MM.1S (cell line): ENCODE measurements at regions not wholly inside any gene's neighbourhood (a gene's known extent, or its start where the extent isn't known, plus 50 kb on each side); places are given as distances from the start of the nearest gene placed in this dataset.

ENCODE experiments used
- DNase-seq: peaks from one replicate; pipeline ENCODE4 v3.0.0-alpha.2; 2015
- H2AFZ ChIP-seq: fragments of 300-600 bp; sonication (generic); 2 replicates; pipeline ENCODE4 v1.6.0; 2016; ENCODE audit warnings: antibody characterized with exemption, low read length
- H3F3A ChIP-seq: fragments of 300-600 bp; sonication (generic); 2 replicates; pipeline ENCODE4 v1.6.1; 2016; ENCODE audit warnings: mild to moderate bottlenecking, antibody characterized with exemption, low read length, moderate library complexity, mixed read lengths; ENCODE audit not compliant: insufficient read depth
- H3K27ac ChIP-seq: fragments of 300-600 bp; sonication (generic); 2 replicates; pipeline ENCODE4 v1.5.1; 2016; ENCODE audit warnings: mild to moderate bottlenecking, low read length
- H3K27me3 ChIP-seq: fragments of 300-600 bp; sonication (generic); replicated peaks from 2 replicates; pipeline ENCODE4 v1.6.0; 2016; ENCODE audit warnings: low read length; ENCODE audit not compliant: insufficient read depth
- H3K36me3 ChIP-seq: fragments of 300-600 bp; sonication (generic); replicated peaks from 2 replicates; pipeline ENCODE4 v1.6.1; 2016; ENCODE audit warnings: mild to moderate bottlenecking, low read length, mixed read lengths; ENCODE audit not compliant: insufficient read depth
- H3K4me1 ChIP-seq: fragments of 300-600 bp; sonication (generic); 2 replicates; pipeline ENCODE4 v1.6.1; 2016; ENCODE audit warnings: low read length, mixed read lengths
- H3K4me2 ChIP-seq: fragments of 300-600 bp; sonication (generic); 2 replicates; pipeline ENCODE4 v1.6.0; 2016; ENCODE audit warnings: low read depth, low read length
- H3K4me3 ChIP-seq: fragments of 300-600 bp; sonication (generic); 2 replicates; pipeline ENCODE4 v1.5.1; 2016; ENCODE audit warnings: low read length, mixed read lengths
- H3K79me2 ChIP-seq: fragments of 300-600 bp; sonication (generic); 2 replicates; pipeline ENCODE4 v1.6.1; 2016; ENCODE audit warnings: mixed run types, low read length, mixed read lengths
- H3K9ac ChIP-seq: fragments of 300-600 bp; sonication (generic); 2 replicates; pipeline ENCODE4 v1.6.1; 2016; ENCODE audit warnings: low read length, mixed read lengths
- H3K9me2 ChIP-seq: fragments of 300-600 bp; sonication (generic); replicated peaks from 2 replicates; pipeline ENCODE4 v1.6.1; 2016; ENCODE audit warnings: mild to moderate bottlenecking, low read length, mixed read lengths; ENCODE audit not compliant: insufficient read depth
- H3K9me3 ChIP-seq: fragments of 300-600 bp; sonication (generic); replicated peaks from 2 replicates; pipeline ENCODE4 v1.6.1; 2016; ENCODE audit warnings: mild to moderate bottlenecking, low read length, mixed read lengths; ENCODE audit not compliant: insufficient read depth
- H4K20me1 ChIP-seq: fragments of 300-600 bp; sonication (generic); 2 replicates; pipeline ENCODE4 v1.6.1; 2016; ENCODE audit warnings: mild to moderate bottlenecking, low read length, moderate library complexity, mixed read lengths; ENCODE audit not compliant: insufficient read depth
- CTCF ChIP-seq: fragments of 300-600 bp; sonication (generic); IDR thresholded peaks from 2 replicates; pipeline ENCODE4 v1.5.1; 2016; ENCODE audit warnings: antibody characterized with exemption, low read length, mixed read lengths
- EZH2 ChIP-seq: fragments of 300-600 bp; sonication (generic); optimal IDR thresholded peaks from 2 replicates; pipeline ENCODE3; 2017; ENCODE audit warnings: low read depth, mild to moderate bottlenecking, antibody characterized with exemption, low read length, mixed read lengths
- EZH2phosphoT487 ChIP-seq: fragments of 300-600 bp; sonication (generic); IDR thresholded peaks from 2 replicates; pipeline ENCODE4 v1.6.1; 2018; ENCODE audit warnings: antibody characterized with exemption, low read length

DNA sequence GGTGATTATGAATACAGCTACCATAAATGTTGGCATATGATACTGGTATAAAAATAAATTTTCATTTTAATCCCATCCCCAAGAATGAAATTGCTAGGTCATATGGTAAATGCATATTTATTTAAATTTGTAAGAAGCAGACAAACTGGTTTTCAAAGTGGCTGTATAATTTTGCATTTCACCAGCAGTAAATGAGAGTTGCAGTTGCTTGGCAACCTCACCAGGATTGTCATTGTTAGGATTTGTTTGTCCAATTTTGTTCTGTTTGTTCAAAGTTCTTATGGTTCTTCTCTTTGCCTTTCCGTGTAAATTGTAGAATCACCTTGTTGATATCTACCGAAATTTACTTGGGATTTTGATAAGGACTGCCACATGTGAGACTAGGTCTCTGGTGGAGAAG, 237.4 kb downstream of the OTUD1 start:
- DNase-seq = no peak
- Histone ChIP-seq H3F3A (no peaks in the 10 kb centered on the region), H3K27me3 (no peaks in the 10 kb centered on the region), H2AFZ (no peak overlapping the region), H3K4me2 (no peak overlapping the region), H4K20me1 (no peaks in the 10 kb centered on the region), H3K36me3 (no peaks in the 10 kb centered on the region), H3K9me2 (no peaks in the 10 kb centered on the region), H3K9me3 (no peaks in the 10 kb centered on the region), H3K9ac (no peak overlapping the region), H3K4me3 (no peak overlapping the region), H3K27ac (no peak overlapping the region), H3K79me2 (no peaks in the 10 kb centered on the region), H3K4me1 (no peaks in the 10 kb centered on the region)
- TF ChIP-seq EZH2 = no peak
- TF ChIP-seq EZH2phosphoT487 = no peak
- TF ChIP-seq CTCF = no peak

- TF ChIP-seq EZH2phosphoT487 = no peak
- TF ChIP-seq CTCF = no peak
- no peak for TF ChIP-seq EZH2
- no peaks in the 10 kb centered on the region for H4K20me1 ChIP-seq
These were observed 247.8 kb downstream of the OTUD1 start for GRCh38 chr10:23686722-23687121.

DNA sequence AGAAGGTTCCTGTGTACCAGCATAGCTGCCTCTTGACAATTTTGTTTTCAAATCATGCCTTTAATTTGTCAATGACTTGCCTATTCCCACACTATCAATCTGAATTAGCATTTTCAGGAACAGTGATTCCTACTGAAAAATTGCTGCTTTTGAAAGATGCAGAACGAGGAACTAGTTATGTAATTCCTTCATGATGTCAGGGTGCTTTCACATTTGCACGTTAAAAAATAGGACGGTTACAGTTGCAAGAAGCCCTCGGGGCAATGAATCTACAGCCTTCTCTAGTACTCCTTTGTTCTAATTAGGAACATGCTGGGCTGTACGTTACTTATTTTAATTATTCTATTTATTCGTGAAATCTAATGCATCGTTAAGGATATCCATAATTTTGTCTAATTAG, 253.9 kb downstream of the OTUD1 start:
- Histone ChIP-seq H3K9me3 (no peaks in the 10 kb centered on the region), H3K4me1 (no peaks in the 10 kb centered on the region), H3K79me2 (no peaks in the 10 kb centered on the region), H3K36me3 (no peaks in the 10 kb centered on the region), H3K27ac (no peak overlapping the region), H3K4me2 (no peak overlapping the region), H3K27me3 (no peaks in the 10 kb centered on the region), H3K4me3 (no peak overlapping the region), H3K9ac (no peak overlapping the region), H2AFZ (no peak overlapping the region), H4K20me1 (no peaks in the 10 kb centered on the region), H3F3A (no peaks in the 10 kb centered on the region), H3K9me2 (no peaks in the 10 kb centered on the region)
- DNase-seq = no peak
- TF ChIP-seq EZH2 = no peak
- no peak for TF ChIP-seq EZH2phosphoT487
- no peak for TF ChIP-seq CTCF

More at GRCh38 chr10:23686722-23687121, 247.8 kb downstream of the OTUD1 start:
- no peaks in the 10 kb centered on the region for H3K9me2 ChIP-seq
- no peak overlapping the region for H3K9ac ChIP-seq
- H3K4me2 ChIP-seq = no peak overlapping the region
- no peaks in the 10 kb centered on the region for H3K36me3 ChIP-seq
- no peaks in the 10 kb centered on the region for H3K27me3 ChIP-seq
- H3K4me3 ChIP-seq = no peak overlapping the region
- no peaks in the 10 kb centered on the region for H3K4me1 ChIP-seq
- no peak overlapping the region for H2AFZ ChIP-seq
- no peak for DNase-seq
- H3K27ac ChIP-seq = no peak overlapping the region
- no peaks in the 10 kb centered on the region for H3K9me3 ChIP-seq
- H3F3A ChIP-seq = no peaks in the 10 kb centered on the region
- no peaks in the 10 kb centered on the region for H3K79me2 ChIP-seq
